Esophagus squamous epithelium (tissue), 5 donors: ENCODE measurements at regions not wholly inside any gene's neighbourhood (a gene's known extent, or its start where the extent isn't known, plus 50 kb on each side); places are given as distances from the start of the nearest gene placed in this dataset.

Experiments used
- DNase-seq: peaks from one replicate; lab custom pipeline; 2025; lab: John Stamatoyannopoulos, UW
- H3K27ac ChIP-seq, 4 donors: fragments of 200-600 bp; sonication (generic); one replicate each; pipeline ENCODE4 v1.5.1; 2016 to 2019; ENCODE audit warnings: mild to moderate bottlenecking in 1 of 4
- H3K27me3 ChIP-seq, 4 donors: fragments of 200-600 bp; sonication (generic); 1 replicate in 3 of 4; 2 replicates in 1 of 4; pipeline versions ENCODE4 v1.5.1 to v1.6.0; 2017 to 2021; ENCODE audit warnings: antibody characterized with exemption in 1 of 4
- H3K36me3 ChIP-seq, 3 donors: fragments of 200-600 bp; sonication (generic); one replicate each; pipeline ENCODE4 v1.5.1; 2016 to 2019
- H3K4me1 ChIP-seq, 3 donors: fragments of 200-600 bp; sonication (generic); one replicate each; pipeline ENCODE4 v1.5.1; 2017 to 2019
- H3K4me3 ChIP-seq, 4 donors: fragments of 200-600 bp; sonication (generic); 1 replicate in 3 of 4; 2 replicates in 1 of 4; pipeline ENCODE4 v1.5.1; 2016 to 2019; ENCODE audit warnings: mild to moderate bottlenecking in 2 of 4, moderate library complexity in 1 of 4
- H3K9me3 ChIP-seq, 3 donors: fragments of 200-600 bp; sonication (generic); one replicate each; pipeline ENCODE4 v1.5.1; 2016 to 2019
- CTCF ChIP-seq, 6 experiments: fragments of 450-650 bp in 4 of 6; fragments of 200-600 bp in 2 of 6; sonication (generic) in 2 of 6; IDR thresholded peaks; one replicate each; pipeline ENCODE4 v1.5.1; 2016 to 2019; ENCODE audit warnings: antibody characterized with exemption in 6 of 6, mild to moderate bottlenecking in 4 of 6, moderate library complexity in 4 of 6
- POLR2A ChIP-seq, 4 donors: fragments of 450-650 bp; IDR thresholded peaks; one replicate each; pipeline ENCODE4 v1.6.1; 2017; ENCODE audit warnings: antibody characterized with exemption in 4 of 4, mild to moderate bottlenecking in 4 of 4, moderate library complexity in 3 of 4
- WGBS, 2 donors: methylation state at CpG; one replicate each; pipeline ENCODE4 v1.1.5; 2018; 5-methylcytosine and 5-hydroxymethylcytosine counted together
- intact Hi-C: fragments of 100-400 bp; cut with DNase I; formaldehyde crosslinking; loops from one replicate; pipeline ENCODE4 v1.15.0; 2022
- donor health status: DM: yes; HTN: yes; CAD: no.

DNA sequence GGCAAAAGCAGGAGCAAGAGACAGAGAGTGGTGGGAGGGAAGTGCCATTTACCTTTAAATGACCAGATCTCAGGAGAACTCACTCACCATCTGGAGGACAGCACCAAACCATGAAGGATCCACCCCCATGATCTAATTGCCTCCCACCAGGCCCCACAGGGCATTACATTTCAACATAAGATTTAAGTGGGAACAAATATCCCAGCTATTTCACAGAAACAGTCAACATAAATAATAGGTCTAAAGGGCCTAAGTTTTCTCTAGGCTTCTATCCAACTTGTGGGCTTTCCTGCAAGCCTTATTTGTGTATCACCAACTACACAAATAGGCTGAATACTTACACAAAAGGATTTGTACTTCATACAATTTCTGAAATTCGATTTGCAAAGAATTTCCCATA is 196.8 kb upstream of the POT1 start:
- intact Hi-C loops = no loop called here
- no peak for DNase-seq
- WGBS, 2 donors = 10 to 21% methylated on average over 1 of the region's 1 CpG
- H3K9me3 ChIP-seq = no peaks in the 10 kb centered on the region
- H3K27ac ChIP-seq = no peak overlapping the region
- H3K27me3 ChIP-seq = no peaks in the 10 kb centered on the region
- H3K36me3 ChIP-seq = no peaks in the 10 kb centered on the region
- no peaks in the 10 kb centered on the region for H3K4me1 ChIP-seq
- no peak for TF ChIP-seq CTCF (IDR thresholded peaks at IDR 0.05)
- no peak for TF ChIP-seq POLR2A (IDR thresholded peaks at IDR 0.05)
- no peak overlapping the region for H3K4me3 ChIP-seq

DNA sequence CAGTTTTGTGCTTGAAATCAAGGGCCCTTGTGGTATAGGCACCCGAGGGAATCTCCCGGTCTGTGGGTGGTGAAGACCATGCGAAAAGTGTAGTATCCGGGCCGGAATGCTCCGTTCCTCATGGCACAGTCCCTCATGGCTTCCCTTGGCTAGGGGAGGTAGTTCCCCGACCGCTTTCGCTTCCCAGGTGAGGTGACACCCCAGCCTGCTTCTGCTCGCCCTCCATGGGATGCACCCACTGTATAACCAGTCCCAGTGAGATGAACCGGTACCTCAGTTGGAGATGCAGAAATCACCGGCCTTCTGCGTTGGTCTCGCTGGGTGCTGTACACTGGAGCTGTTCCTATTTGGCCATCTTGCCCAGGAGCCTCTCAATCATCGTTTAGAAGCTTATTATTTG is 195.7 kb upstream of the POT1 start:
- H3K4me3 ChIP-seq = no peak overlapping the region
- intact Hi-C loops = no loop called here
- no peak overlapping the region for H3K27ac ChIP-seq
- no peaks in the 10 kb centered on the region for H3K36me3 ChIP-seq
- WGBS, 2 donors = 82 to 88% methylated on average over 8 to 15 of the region's 15 CpGs
- TF ChIP-seq POLR2A (IDR thresholded peaks at IDR 0.05) = no peak
- no peak for TF ChIP-seq CTCF (IDR thresholded peaks at IDR 0.05)
- no peaks in the 10 kb centered on the region for H3K4me1 ChIP-seq
- DNase-seq = no peak
- no peaks in the 10 kb centered on the region for H3K27me3 ChIP-seq
- H3K9me3 ChIP-seq = no peaks in the 10 kb centered on the region

- TF ChIP-seq POLR2A (IDR thresholded peaks at IDR 0.05) (no peak), CTCF (IDR thresholded peaks at IDR 0.05) (no peak)
- no peaks in the 10 kb centered on the region for H3K9me3 ChIP-seq
- WGBS, 2 donors = 37 to 44% methylated on average over 2 of the region's 2 CpGs
- no peaks in the 10 kb centered on the region for H3K27me3 ChIP-seq
- H3K36me3 ChIP-seq = no peaks in the 10 kb centered on the region
- H3K4me3 ChIP-seq = no peak overlapping the region
- H3K27ac ChIP-seq = no peak overlapping the region
- intact Hi-C loops = no loop called here
- no peaks in the 10 kb centered on the region for H3K4me1 ChIP-seq
- no peak for DNase-seq
Measured at GRCh38 chr7:125122173-125122572, 192.5 kb upstream of the POT1 start.

- WGBS, 2 donors = 31 to 40% methylated on average over 4 of the region's 4 CpGs
- H3K9me3 ChIP-seq = no peaks in the 10 kb centered on the region
- TF ChIP-seq CTCF (IDR thresholded peaks at IDR 0.05) = no peak
- TF ChIP-seq POLR2A (IDR thresholded peaks at IDR 0.05) = no peak
- no peaks in the 10 kb centered on the region for H3K27me3 ChIP-seq
- no peaks in the 10 kb centered on the region for H3K36me3 ChIP-seq
- intact Hi-C loops = no loop called here
- no peak overlapping the region for H3K27ac ChIP-seq
- no peak for DNase-seq
- no peak overlapping the region for H3K4me3 ChIP-seq
- H3K4me1 ChIP-seq = no peaks in the 10 kb centered on the region
Measured at GRCh38 chr7:125119559-125120115, 190.0 kb upstream of the POT1 start.

DNA sequence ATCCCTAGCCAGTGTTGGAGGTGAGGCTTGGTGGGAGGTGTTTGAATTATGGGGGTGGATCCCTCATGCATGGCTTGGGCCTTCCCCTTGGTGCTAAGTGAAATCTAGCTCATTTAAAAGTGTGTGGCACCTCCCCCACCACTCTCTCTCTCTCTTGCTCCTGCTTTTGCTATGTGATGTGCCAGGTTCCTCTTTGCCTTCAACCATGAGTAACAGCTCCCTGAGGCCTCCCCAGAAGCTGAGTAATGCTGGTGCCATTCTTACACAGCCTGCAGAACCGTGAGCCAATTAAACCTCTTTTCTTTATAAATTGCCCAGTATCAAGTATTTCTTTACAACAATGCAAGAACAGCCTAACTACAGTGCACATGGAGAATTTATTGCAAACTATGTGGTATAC is 188.8 kb upstream of the POT1 start:
- Histone ChIP-seq H3K27me3 (no peaks in the 10 kb centered on the region), H3K9me3 (no peaks in the 10 kb centered on the region), H3K36me3 (no peaks in the 10 kb centered on the region), H3K4me3 (no peak overlapping the region), H3K27ac (no peak overlapping the region), H3K4me1 (no peaks in the 10 kb centered on the region)
- WGBS, 2 donors = 29 to 45% methylated on average over 1 of the region's 1 CpG
- DNase-seq = no peak
- TF ChIP-seq POLR2A (IDR thresholded peaks at IDR 0.05) (no peak), CTCF (IDR thresholded peaks at IDR 0.05) (no peak)
- intact Hi-C loops = no loop called here
